GM23338 (cell line): ENCODE measurements at regions not wholly inside any gene's neighbourhood (a gene's known extent, or its start where the extent isn't known, plus 50 kb on each side); places are given as distances from the start of the nearest gene placed in this dataset.

Experiments used
- CREB1 ChIP-seq: fragments of 250-450 bp; sonication (Bioruptor Pico); IDR thresholded peaks from 2 replicates; pipeline ENCODE4 v1.5.0; 2020; ENCODE audit warnings: low read depth, mild to moderate bottlenecking, moderate library complexity
- CTCF ChIP-seq, 2 experiments: fragments of 200-600 bp in 1 of 2; sonication (generic) in 1 of 2; conservative IDR thresholded peaks; 2 replicates each; pipeline versions ENCODE4 v1.5.1 to v1.6.1; 2016 to 2017; ENCODE audit warnings: antibody characterized with exemption in 2 of 2, low read depth in 2 of 2, mild to moderate bottlenecking in 2 of 2, moderate library complexity in 1 of 2
- ETS1 ChIP-seq: IDR thresholded peaks from 2 replicates; pipeline ENCODE4 v1.6.1; 2016; ENCODE audit warnings: antibody characterized with exemption
- EZH2 ChIP-seq: fragments of 200-600 bp; sonication (generic); IDR thresholded peaks from one replicate; pipeline ENCODE4 v1.8.0; 2017; ENCODE audit warnings: antibody characterized with exemption, mild to moderate bottlenecking, low read depth; ENCODE audit not compliant: unreplicated experiment
- EZH2phosphoT487 ChIP-seq: fragments of 200-600 bp; sonication (generic); IDR thresholded peaks from one replicate; pipeline ENCODE4 v1.8.1; 2018; ENCODE audit warnings: antibody characterized with exemption; ENCODE audit not compliant: unreplicated experiment
- REST ChIP-seq: IDR thresholded peaks from one replicate; pipeline ENCODE4 v1.6.1; 2018; ENCODE audit warnings: antibody characterized with exemption; ENCODE audit not compliant: unreplicated experiment
- ZNF331 ChIP-seq: fragments of 250-450 bp; sonication (Bioruptor Pico); IDR thresholded peaks from 2 replicates; pipeline ENCODE4 v1.5.0; 2020; ENCODE audit warnings: low read depth, mild to moderate bottlenecking, moderate library complexity

GRCh38 chr1:103905363-103905762, 155.7 kb downstream of the AMY1C start:
- TF ChIP-seq ETS1 (no peak), REST (no peak), CTCF (conservative IDR thresholded peaks at IDR 0.05; ENCODE audit: low read depth in 2 of 2) (no peak), EZH2phosphoT487 (no peak), ZNF331 (CRISPR knock-in tag) (no peak), EZH2 (no peak), CREB1 (CRISPR knock-in tag) (no peak)
